WTC11 (cell line): ENCODE measurements at regions not wholly inside any gene's neighbourhood (a gene's known extent, or its start where the extent isn't known, plus 50 kb on each side); places are given as distances from the start of the nearest gene placed in this dataset.

Source experiments
- CBFB ChIP-seq: sonication (generic); formaldehyde crosslinking; IDR thresholded peaks from 2 replicates; pipeline ENCODE4 v1.8.1; 2022; ENCODE audit warnings: mild to moderate bottlenecking, low read depth, missing genetic modification reagents
- HMGXB4 ChIP-seq: sonication (generic); formaldehyde crosslinking; IDR thresholded peaks from 2 replicates; pipeline ENCODE4 v1.8.1; 2023; ENCODE audit warnings: mild to moderate bottlenecking, moderate library complexity, missing genetic modification reagents
- SP1 ChIP-seq: sonication (generic); formaldehyde crosslinking; conservative IDR thresholded peaks from 2 replicates; pipeline ENCODE4 v1.8.1; 2022; ENCODE audit warnings: missing genetic modification reagents
- TF ChIP-seq, protein P1 (sequence below): sonication (generic); formaldehyde crosslinking; IDR thresholded peaks from 2 replicates; pipeline ENCODE4 v1.8.0; 2022; ENCODE audit warnings: mild to moderate bottlenecking, missing genetic modification reagents
- TF ChIP-seq, protein P2 (sequence below): fragments of 200-600 bp; IDR thresholded peaks from 2 replicates; pipeline ENCODE4 v1.8.0; 2022; ENCODE audit warnings: antibody characterized with exemption

DNA sequence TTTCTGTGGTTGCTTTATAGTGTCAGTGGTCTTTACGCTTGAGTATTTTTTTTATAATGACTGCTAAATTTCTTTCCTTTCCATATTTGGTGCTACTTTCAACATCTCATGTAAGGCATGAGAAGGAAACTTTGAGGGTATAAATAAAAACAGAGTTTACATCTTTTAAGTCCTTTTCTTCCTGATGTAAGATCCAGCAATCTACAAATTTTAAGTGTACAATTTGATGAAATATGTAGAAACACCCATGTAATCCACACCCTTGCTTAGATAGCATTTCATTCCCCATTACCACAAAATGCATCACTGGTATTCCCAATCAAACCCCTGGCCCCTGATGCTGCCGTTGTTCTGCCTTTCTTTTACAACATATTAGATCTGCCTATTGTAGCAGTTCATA, 769.1 kb downstream of the CCDC85A start:
- TF ChIP-seq SP1: no peak
- TF ChIP-seq, protein P1, sequence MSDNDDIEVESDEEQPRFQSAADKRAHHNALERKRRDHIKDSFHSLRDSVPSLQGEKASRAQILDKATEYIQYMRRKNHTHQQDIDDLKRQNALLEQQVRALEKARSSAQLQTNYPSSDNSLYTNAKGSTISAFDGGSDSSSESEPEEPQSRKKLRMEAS (CRISPR knock-in tag): no peak
- TF ChIP-seq HMGXB4 (CRISPR knock-in tag): no peak
- TF ChIP-seq CBFB (CRISPR knock-in tag): no peak
- TF ChIP-seq, protein P2, sequence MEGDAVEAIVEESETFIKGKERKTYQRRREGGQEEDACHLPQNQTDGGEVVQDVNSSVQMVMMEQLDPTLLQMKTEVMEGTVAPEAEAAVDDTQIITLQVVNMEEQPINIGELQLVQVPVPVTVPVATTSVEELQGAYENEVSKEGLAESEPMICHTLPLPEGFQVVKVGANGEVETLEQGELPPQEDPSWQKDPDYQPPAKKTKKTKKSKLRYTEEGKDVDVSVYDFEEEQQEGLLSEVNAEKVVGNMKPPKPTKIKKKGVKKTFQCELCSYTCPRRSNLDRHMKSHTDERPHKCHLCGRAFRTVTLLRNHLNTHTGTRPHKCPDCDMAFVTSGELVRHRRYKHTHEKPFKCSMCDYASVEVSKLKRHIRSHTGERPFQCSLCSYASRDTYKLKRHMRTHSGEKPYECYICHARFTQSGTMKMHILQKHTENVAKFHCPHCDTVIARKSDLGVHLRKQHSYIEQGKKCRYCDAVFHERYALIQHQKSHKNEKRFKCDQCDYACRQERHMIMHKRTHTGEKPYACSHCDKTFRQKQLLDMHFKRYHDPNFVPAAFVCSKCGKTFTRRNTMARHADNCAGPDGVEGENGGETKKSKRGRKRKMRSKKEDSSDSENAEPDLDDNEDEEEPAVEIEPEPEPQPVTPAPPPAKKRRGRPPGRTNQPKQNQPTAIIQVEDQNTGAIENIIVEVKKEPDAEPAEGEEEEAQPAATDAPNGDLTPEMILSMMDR: no peak
